ENCODE measurements at regions not wholly inside any gene's neighbourhood (a gene's known extent, or its start where the extent isn't known, plus 50 kb on each side); places are given as distances from the start of the nearest gene placed in this dataset.
"Not testable (repeated sequence)": the region's sequence is repeated elsewhere in the genome, so short reads cannot be mapped to it uniquely, and the experiment has no call there.

- peak; percentile 18 for DNase-seq (ENCODE audit: low read depth)
These were observed 418.6 kb upstream of the DIPK2B start for GRCh38 chrX:45619290-45619689.

GRCh38 chrX:45615591-45615990, 414.9 kb upstream of the DIPK2B start:
- DNase-seq (ENCODE audit: low read depth); H3K4me3 ChIP-seq (ENCODE audit: low read length): not testable (repeated sequence)

More at GRCh38 chrX:45619290-45619689, 418.6 kb upstream of the DIPK2B start:
- H3K4me3 ChIP-seq (ENCODE audit: low read length) = no peak overlapping the region
- no peak for TF ChIP-seq CTCF (conservative IDR thresholded peaks at IDR 0.05; ENCODE audit: low read depth, low read length)

DNA sequence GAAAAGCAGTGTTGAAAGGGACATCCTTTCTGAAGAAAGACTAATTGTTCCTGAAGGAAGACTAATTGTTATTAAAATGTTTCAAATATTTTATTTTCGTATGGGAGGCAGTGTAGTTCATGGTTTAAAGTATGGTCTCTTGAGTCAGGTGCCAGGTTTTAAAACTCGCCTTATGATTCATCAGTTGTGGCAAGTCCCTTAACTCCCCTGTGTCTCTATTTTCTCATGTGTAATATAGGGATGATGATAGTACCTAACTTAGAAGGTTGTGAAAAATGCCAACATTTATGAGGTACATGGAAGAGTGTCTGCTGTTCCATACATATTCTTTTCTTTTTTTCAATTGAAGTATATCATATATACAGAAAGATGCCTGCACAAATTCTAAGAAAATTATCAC, 414.2 kb upstream of the DIPK2B start:
- TF ChIP-seq CTCF (conservative IDR thresholded peaks at IDR 0.05; ENCODE audit: low read depth, low read length) = no peak
- DNase-seq (ENCODE audit: low read depth) = peak; percentile 3
- H3K4me3 ChIP-seq (ENCODE audit: low read length) = no peak overlapping the region

- no peak overlapping the region for H3K4me3 ChIP-seq (ENCODE audit: low read length)
- no peak for DNase-seq (ENCODE audit: low read depth)
- TF ChIP-seq CTCF (conservative IDR thresholded peaks at IDR 0.05; ENCODE audit: low read depth, low read length) = no peak
These were observed 401.5 kb upstream of the DIPK2B start for GRCh38 chrX:45602151-45602550.

DNA sequence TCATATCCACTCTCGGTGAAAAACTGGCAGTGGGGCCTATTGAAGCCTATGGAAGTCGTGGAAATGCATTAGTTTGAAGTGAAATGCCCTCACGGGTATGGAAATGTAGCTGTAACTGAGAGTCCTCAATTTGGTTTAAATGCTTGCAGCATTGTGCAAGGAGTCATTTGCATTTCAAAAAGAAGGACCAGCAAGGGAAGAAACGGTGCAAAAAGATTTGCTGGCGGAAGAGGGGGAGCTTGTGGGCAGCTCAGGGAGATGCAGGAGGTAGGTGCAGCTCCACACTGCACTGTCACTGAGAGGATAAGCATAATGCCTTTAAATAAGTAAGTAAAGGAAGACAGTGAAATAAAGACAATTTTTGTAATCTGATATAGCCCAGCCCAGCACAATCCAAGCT, 400.4 kb upstream of the DIPK2B start:
- TF ChIP-seq CTCF (conservative IDR thresholded peaks at IDR 0.05; ENCODE audit: low read depth, low read length) = no peak
- H3K4me3 ChIP-seq (ENCODE audit: low read length) = no peak overlapping the region
- no peak for DNase-seq (ENCODE audit: low read depth)

- H3K4me3 ChIP-seq (ENCODE audit: low read length) = no peak overlapping the region
- no peak for DNase-seq (ENCODE audit: low read depth)
- TF ChIP-seq CTCF (conservative IDR thresholded peaks at IDR 0.05; ENCODE audit: low read depth, low read length) = no peak
These were observed 398.2 kb upstream of the DIPK2B start for GRCh38 chrX:45598861-45599260.

DNA sequence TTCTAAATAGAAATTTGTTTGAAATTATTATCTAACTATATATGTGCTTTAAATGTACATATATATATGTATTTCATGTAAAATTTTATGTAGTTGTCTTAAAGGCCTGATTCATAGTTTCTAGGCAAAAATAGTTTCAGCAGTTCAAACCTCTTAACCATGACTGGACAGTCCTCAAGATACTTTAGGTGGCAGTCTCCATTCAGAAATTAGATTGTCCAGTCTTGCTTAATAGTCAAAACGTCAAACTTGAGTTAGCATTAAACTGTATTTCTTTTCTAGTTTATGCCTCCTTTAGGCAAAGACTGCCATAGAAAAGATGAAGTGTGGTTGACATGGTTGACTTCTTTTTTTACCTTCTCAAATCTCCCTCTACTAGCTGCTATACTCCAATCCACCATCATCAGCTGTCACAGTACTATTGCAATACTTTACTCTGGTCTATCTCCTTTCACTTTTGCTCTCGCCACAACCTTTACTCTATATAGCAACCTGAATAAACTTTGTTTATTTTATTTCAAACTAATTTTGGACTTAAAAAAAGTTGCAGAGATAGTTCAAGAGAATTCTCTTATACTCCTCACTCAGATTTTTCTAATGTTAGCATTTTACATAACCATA, 395.6 kb upstream of the DIPK2B start:
- no peak overlapping the region for H3K4me3 ChIP-seq (ENCODE audit: low read length)
- no peak for DNase-seq (ENCODE audit: low read depth)
- TF ChIP-seq CTCF (conservative IDR thresholded peaks at IDR 0.05; ENCODE audit: low read depth, low read length) = no peak
